IgD-negative memory B cell (primary cell): ENCODE measurements at regions not wholly inside any gene's neighbourhood (a gene's known extent, or its start where the extent isn't known, plus 50 kb on each side); places are given as distances from the start of the nearest gene placed in this dataset.
"Not testable (repeated sequence)": the region's sequence is repeated elsewhere in the genome, so short reads cannot be mapped to it uniquely, and the experiment has no call there.

ENCODE experiments used
- H3K27ac Mint-ChIP-seq, 3 donors: one replicate each; pipeline ENCODE4 v1.8.0; 2020 to 2022; ENCODE audit warnings: mild to moderate bottlenecking in 3 of 3, mixed read lengths in 3 of 3, moderate library complexity in 1 of 3
- H3K27me3 Mint-ChIP-seq: one replicate; pipeline ENCODE4 v1.8.0; 2021; ENCODE audit warnings: mixed read lengths
- H3K36me3 Mint-ChIP-seq: one replicate; pipeline ENCODE4 v1.8.0; 2020; ENCODE audit warnings: mild to moderate bottlenecking, mixed read lengths
- H3K4me1 Mint-ChIP-seq, 3 donors: one replicate each; pipeline ENCODE4 v1.8.0; 2020 to 2022; ENCODE audit warnings: mixed read lengths in 3 of 3, mild to moderate bottlenecking in 1 of 3
- H3K4me3 Mint-ChIP-seq, 4 donors: one replicate each; pipeline ENCODE4 v1.8.0; 2020 to 2022; ENCODE audit warnings: mild to moderate bottlenecking in 4 of 4, mixed read lengths in 4 of 4, moderate library complexity in 3 of 4
- H3K9me3 Mint-ChIP-seq, 3 donors: one replicate each; pipeline ENCODE4 v1.8.0; 2020 to 2021; ENCODE audit warnings: mixed read lengths in 3 of 3, mild to moderate bottlenecking in 1 of 3

GRCh38 chr3:184488577-184488976, 73.0 kb upstream of the EPHB3 start:
- H3K27ac Mint-ChIP-seq: no peak overlapping the region
- peaks cover 25% of the 10 kb centered on the region for H3K27me3 Mint-ChIP-seq
- no peaks in the 10 kb centered on the region for H3K36me3 Mint-ChIP-seq
- no peak overlapping the region for H3K4me3 Mint-ChIP-seq
- peaks cover 0 to 2% (median 0%) of the 10 kb centered on the region in 3 donors for H3K9me3 Mint-ChIP-seq
- H3K4me1 Mint-ChIP-seq: peaks cover 0 to 3% (median 1%) of the 10 kb centered on the region in 3 donors

GRCh38 chr3:184489268-184489841, 72.2 kb upstream of the EPHB3 start:
- Mint-ChIP-seq H3K36me3 (peaks cover 2% of the 10 kb centered on the region), H3K9me3 (peaks cover 0 to 2% (median 0%) of the 10 kb centered on the region in 3 donors), H3K4me1 (peaks cover 0 to 8% (median 1%) of the 10 kb centered on the region in 3 donors), H3K4me3 (no peak overlapping the region), H3K27me3 (peaks cover 33% of the 10 kb centered on the region), H3K27ac (no peak overlapping the region)

GRCh38 chr3:184491011-184491576, 70.5 kb upstream of the EPHB3 start:
- Mint-ChIP-seq H3K4me3 (no peak overlapping the region), H3K4me1 (peaks cover 0 to 8% (median 1%) of the 10 kb centered on the region in 3 donors), H3K27ac (no peak overlapping the region), H3K36me3 (peaks cover 2% of the 10 kb centered on the region), H3K27me3 (peaks cover 37% of the 10 kb centered on the region), H3K9me3 (peaks cover 0 to 2% (median 0%) of the 10 kb centered on the region in 3 donors)

- H3K4me1 Mint-ChIP-seq: peaks cover 0 to 8% (median 1%) of the 10 kb centered on the region in 3 donors
- peak overlapping the region in 1 of 3 donors; percentile 71 for H3K27ac Mint-ChIP-seq
- peaks cover 0 to 2% (median 0%) of the 10 kb centered on the region in 3 donors for H3K9me3 Mint-ChIP-seq
- H3K27me3 Mint-ChIP-seq: peaks cover 38% of the 10 kb centered on the region
- peak overlapping the region in 1 of 4 donors; percentile 60 for H3K4me3 Mint-ChIP-seq
- H3K36me3 Mint-ChIP-seq: peaks cover 2% of the 10 kb centered on the region
Measured at GRCh38 chr3:184491867-184492615, 69.5 kb upstream of the EPHB3 start.

GRCh38 chr3:184496933-184497332, 64.7 kb upstream of the EPHB3 start:
- H3K4me1 Mint-ChIP-seq: peaks cover 0 to 8% (median 2%) of the 10 kb centered on the region in 3 donors
- H3K36me3 Mint-ChIP-seq: peaks cover 2% of the 10 kb centered on the region
- H3K27ac Mint-ChIP-seq: no peak overlapping the region
- no peak overlapping the region for H3K4me3 Mint-ChIP-seq
- peaks cover 43% of the 10 kb centered on the region for H3K27me3 Mint-ChIP-seq
- peaks cover 0 to 9% (median 0%) of the 10 kb centered on the region in 3 donors for H3K9me3 Mint-ChIP-seq

GRCh38 chr3:184497804-184498203, 63.8 kb upstream of the EPHB3 start:
- no peak overlapping the region for H3K27ac Mint-ChIP-seq
- H3K36me3 Mint-ChIP-seq: peaks cover 2% of the 10 kb centered on the region
- peaks cover 0 to 6% (median 2%) of the 10 kb centered on the region in 3 donors for H3K4me1 Mint-ChIP-seq
- H3K4me3 Mint-ChIP-seq: no peak overlapping the region
- peaks cover 2 to 11% (median 3%) of the 10 kb centered on the region in 3 donors for H3K9me3 Mint-ChIP-seq
- peaks cover 39% of the 10 kb centered on the region for H3K27me3 Mint-ChIP-seq

- Mint-ChIP-seq H3K27me3 (peaks cover 28% of the 10 kb centered on the region), H3K9me3 (peaks cover 2 to 11% (median 3%) of the 10 kb centered on the region in 3 donors), H3K27ac (no peak overlapping the region), H3K4me3 (no peak overlapping the region), H3K36me3 (no peaks in the 10 kb centered on the region), H3K4me1 (peaks cover 0 to 3% (median 1%) of the 10 kb centered on the region in 3 donors)
Measured at GRCh38 chr3:184498986-184499606, 62.5 kb upstream of the EPHB3 start.

- H3K9me3 Mint-ChIP-seq: peaks cover 2 to 11% (median 3%) of the 10 kb centered on the region in 3 donors
- H3K36me3 Mint-ChIP-seq: no peaks in the 10 kb centered on the region
- peaks cover 23% of the 10 kb centered on the region for H3K27me3 Mint-ChIP-seq
- no peak overlapping the region for H3K27ac Mint-ChIP-seq
- peak overlapping the region in 2 of 4 donors; percentile 70 to 75 for H3K4me3 Mint-ChIP-seq
- H3K4me1 Mint-ChIP-seq: peaks cover 0 to 1% (median 0%) of the 10 kb centered on the region in 3 donors
Measured at GRCh38 chr3:184500344-184500923, 61.2 kb upstream of the EPHB3 start.

- no peaks in the 10 kb centered on the region for H3K36me3 Mint-ChIP-seq
- H3K4me3 Mint-ChIP-seq: peak overlapping the region in 1 of 4 donors; percentile 9
- H3K27me3 Mint-ChIP-seq: peaks cover 29% of the 10 kb centered on the region
Measured at GRCh38 chr3:184502123-184502667, 59.4 kb upstream of the EPHB3 start.

GRCh38 chr3:184502841-184503240, 58.7 kb upstream of the EPHB3 start:
- not testable (repeated sequence) for H3K27ac Mint-ChIP-seq, H3K4me3 Mint-ChIP-seq, H3K4me1 Mint-ChIP-seq, H3K9me3 Mint-ChIP-seq, H3K36me3 Mint-ChIP-seq
- peaks cover 29% of the 10 kb centered on the region for H3K27me3 Mint-ChIP-seq

More at GRCh38 chr3:184502123-184502667, 59.4 kb upstream of the EPHB3 start:
- H3K9me3 Mint-ChIP-seq: peaks cover 2 to 11% (median 3%) of the 10 kb centered on the region in 3 donors
- H3K27ac Mint-ChIP-seq: no peak overlapping the region
- H3K4me1 Mint-ChIP-seq: peaks cover 0 to 1% (median 0%) of the 10 kb centered on the region in 3 donors

GRCh38 chr3:184503647-184504046, 57.9 kb upstream of the EPHB3 start:
- Mint-ChIP-seq H3K27me3 (peaks cover 22% of the 10 kb centered on the region), H3K9me3 (peaks cover 2 to 4% (median 3%) of the 10 kb centered on the region in 3 donors), H3K27ac (no peak overlapping the region), H3K36me3 (no peaks in the 10 kb centered on the region), H3K4me3 (no peak overlapping the region), H3K4me1 (peaks cover 0 to 1% (median 0%) of the 10 kb centered on the region in 3 donors)

- no peak overlapping the region for H3K4me3 Mint-ChIP-seq
- no peaks in the 10 kb centered on the region for H3K4me1 Mint-ChIP-seq
- H3K27ac Mint-ChIP-seq: no peak overlapping the region
- peaks cover 18% of the 10 kb centered on the region for H3K27me3 Mint-ChIP-seq
- H3K36me3 Mint-ChIP-seq: no peaks in the 10 kb centered on the region
- H3K9me3 Mint-ChIP-seq: peaks cover 2 to 4% (median 3%) of the 10 kb centered on the region in 3 donors
Measured at GRCh38 chr3:184505076-184505878, 56.3 kb upstream of the EPHB3 start.

- Mint-ChIP-seq H3K9me3 (peaks cover 2 to 4% (median 3%) of the 10 kb centered on the region in 3 donors), H3K27me3 (peaks cover 23% of the 10 kb centered on the region), H3K4me3 (peak overlapping the region in 1 of 4 donors; percentile 5), H3K27ac (no peak overlapping the region), H3K36me3 (no peaks in the 10 kb centered on the region), H3K4me1 (no peaks in the 10 kb centered on the region)
Measured at GRCh38 chr3:184506561-184506991, 55.0 kb upstream of the EPHB3 start.

GRCh38 chr3:184508938-184509337, 52.6 kb upstream of the EPHB3 start:
- H3K9me3 Mint-ChIP-seq: peaks cover 0 to 2% (median 0%) of the 10 kb centered on the region in 3 donors
- no peak overlapping the region for H3K27ac Mint-ChIP-seq
- H3K4me3 Mint-ChIP-seq: no peak overlapping the region
- H3K4me1 Mint-ChIP-seq: peaks cover 0 to 6% (median 2%) of the 10 kb centered on the region in 3 donors
- H3K27me3 Mint-ChIP-seq: peaks cover 39% of the 10 kb centered on the region
- no peaks in the 10 kb centered on the region for H3K36me3 Mint-ChIP-seq
